NCI-H82 (cell line): ENCODE measurements at regions not wholly inside any gene's neighbourhood (a gene's known extent, or its start where the extent isn't known, plus 50 kb on each side); places are given as distances from the start of the nearest gene placed in this dataset.

ENCODE experiments used
- DNase-seq: peaks from one replicate; lab custom pipeline; 2025; lab: John Stamatoyannopoulos, UW

- peak; percentile 56 for DNase-seq
Observed at GRCh38 chrX:36436361-36436760, 516.8 kb downstream of the CFAP47 start.

GRCh38 chrX:36443007-36443406, 523.5 kb downstream of the CFAP47 start:
- no peak for DNase-seq

GRCh38 chrX:36445566-36445965, 526.0 kb downstream of the CFAP47 start:
- no peak for DNase-seq

GRCh38 chrX:36462142-36462541, 542.6 kb downstream of the CFAP47 start:
- DNase-seq = no peak

GRCh38 chrX:36480441-36480990, 527.6 kb upstream of the FAM47C start:
- no peak for DNase-seq

- DNase-seq = no peak
Observed at GRCh38 chrX:36501169-36501702, 506.9 kb upstream of the FAM47C start.

GRCh38 chrX:36504625-36505024, 503.5 kb upstream of the FAM47C start:
- DNase-seq = no peak

- no peak for DNase-seq
Observed at GRCh38 chrX:36508042-36508441, 500.1 kb upstream of the FAM47C start.

GRCh38 chrX:36510736-36511135, 497.4 kb upstream of the FAM47C start:
- no peak for DNase-seq

GRCh38 chrX:36528661-36529060, 479.5 kb upstream of the FAM47C start:
- DNase-seq = no peak

GRCh38 chrX:36534900-36535299, 473.3 kb upstream of the FAM47C start:
- peak; percentile 2 for DNase-seq

GRCh38 chrX:36543499-36543898, 464.7 kb upstream of the FAM47C start:
- DNase-seq = no peak

- DNase-seq = no peak
Observed at GRCh38 chrX:36562986-36563385, 445.2 kb upstream of the FAM47C start.

GRCh38 chrX:36568946-36569345, 439.2 kb upstream of the FAM47C start:
- DNase-seq = no peak

GRCh38 chrX:36573720-36574119, 434.4 kb upstream of the FAM47C start:
- DNase-seq = peak; percentile 70

- no peak for DNase-seq
Observed at GRCh38 chrX:36575670-36576069, 432.5 kb upstream of the FAM47C start.

- peak; percentile 54 for DNase-seq
Observed at GRCh38 chrX:36577006-36577405, 431.2 kb upstream of the FAM47C start.

GRCh38 chrX:36581030-36581429, 427.1 kb upstream of the FAM47C start:
- DNase-seq = peak; percentile 78

- DNase-seq = no peak
Observed at GRCh38 chrX:36583674-36584073, 424.5 kb upstream of the FAM47C start.

- no peak for DNase-seq
Observed at GRCh38 chrX:36609616-36610585, 398.3 kb upstream of the FAM47C start.

- DNase-seq = no peak
Observed at GRCh38 chrX:36626898-36627297, 381.3 kb upstream of the FAM47C start.

- no peak for DNase-seq
Observed at GRCh38 chrX:36640232-36640631, 367.9 kb upstream of the FAM47C start.

GRCh38 chrX:36642052-36642451, 366.1 kb upstream of the FAM47C start:
- DNase-seq = no peak
